GM12892 (cell line): ENCODE measurements at regions not wholly inside any gene's neighbourhood (a gene's known extent, or its start where the extent isn't known, plus 50 kb on each side); places are given as distances from the start of the nearest gene placed in this dataset.

Experiments
- POLR2A ChIP-seq: IDR thresholded peaks from 2 replicates; pipeline ENCODE4 v1.6.1; 2011; ENCODE audit warnings: low read depth, low read length, control low read depth
- POLR2AphosphoS5 ChIP-seq: IDR thresholded peaks from 2 replicates; pipeline ENCODE4 v1.6.1; 2011; ENCODE audit warnings: low read depth, low read length, control low read depth

GRCh38 chr4:8775121-8775520 lies 96.5 kb downstream of the HMX1 start:
- TF ChIP-seq POLR2A (no peak), POLR2AphosphoS5 (no peak)
